PC-9 (cell line): ENCODE measurements at regions not wholly inside any gene's neighbourhood (a gene's known extent, or its start where the extent isn't known, plus 50 kb on each side); places are given as distances from the start of the nearest gene placed in this dataset.

Experiments used
- BruUV-seq: library from RNA; stranded (reverse); fragments of 400-500 nt; replicated peaks from 2 replicates; lab custom pipeline; 2021; lab: Mats Ljungman, UMichigan
- CTCF ChIA-PET: fragments of 300-600 bp; sonication (Branson Sonifier 250); formaldehyde crosslinking; loops from one replicate; lab custom pipeline; 2022; ENCODE audit warnings: antibody characterized with exemption; lab: Charles Lee
- POLR2A ChIA-PET: fragments of 300-600 bp; sonication (Branson Sonifier 250); formaldehyde crosslinking; loops from one replicate; lab custom pipeline; 2022; ENCODE audit warnings: antibody characterized with exemption; ENCODE audit not compliant: unreplicated experiment; lab: Charles Lee
- DNase-seq, 2 experiments: peaks; one replicate each; pipeline versions ENCODE4 v3.0.0 to v3.0.0-alpha.2; 2015 to 2022; ENCODE audit warnings: mixed read lengths in 1 of 2
- H2AFZ ChIP-seq: fragments of 200-600 bp; sonication (generic); 2 replicates; pipeline ENCODE4 v1.8.1; 2017; ENCODE audit warnings: antibody characterized with exemption
- H3F3A ChIP-seq: fragments of 200-600 bp; sonication (generic); 2 replicates; pipeline ENCODE4 v1.8.1; 2017; ENCODE audit warnings: antibody characterized with exemption, mild to moderate bottlenecking, low read depth; ENCODE audit not compliant: insufficient read depth
- H3K27ac ChIP-seq: fragments of 200-600 bp; sonication (generic); 2 replicates; pipeline ENCODE4 v1.6.1; 2016; ENCODE audit warnings: mixed run types
- H3K27me3 ChIP-seq: fragments of 200-600 bp; sonication (generic); 2 replicates; pipeline ENCODE4 v1.6.1; 2016; ENCODE audit warnings: low read depth, mixed run types; ENCODE audit not compliant: insufficient read depth
- H3K36me3 ChIP-seq: fragments of 200-600 bp; sonication (generic); 2 replicates; pipeline ENCODE4 v1.6.1; 2016; ENCODE audit warnings: low read depth, mixed run types
- H3K4me1 ChIP-seq: fragments of 200-600 bp; sonication (generic); replicated peaks from 2 replicates; pipeline ENCODE4 v1.6.1; 2016; ENCODE audit warnings: mixed run types; ENCODE audit not compliant: insufficient read depth
- H3K4me2 ChIP-seq: fragments of 200-600 bp; sonication (generic); 2 replicates; pipeline ENCODE4 v1.6.1; 2017; ENCODE audit warnings: mixed run types
- H3K4me3 ChIP-seq: fragments of 200-600 bp; sonication (generic); 2 replicates; pipeline ENCODE4 v1.6.1; 2016; ENCODE audit warnings: mixed run types
- H3K79me2 ChIP-seq: fragments of 200-600 bp; sonication (generic); 2 replicates; pipeline ENCODE4 v1.6.1; 2017; ENCODE audit warnings: low read depth, mixed run types
- H3K9me2 ChIP-seq: fragments of 200-600 bp; sonication (generic); 2 replicates; pipeline ENCODE4 v1.8.1; 2017; ENCODE audit warnings: mild to moderate bottlenecking; ENCODE audit not compliant: insufficient read depth
- H3K9me3 ChIP-seq: fragments of 200-600 bp; sonication (generic); 2 replicates; pipeline ENCODE4 v1.8.1; 2016; ENCODE audit warnings: low read depth; ENCODE audit not compliant: insufficient read depth
- H4K20me1 ChIP-seq: fragments of 200-600 bp; sonication (generic); 2 replicates; pipeline ENCODE4 v1.8.1; 2017; ENCODE audit not compliant: insufficient read depth
- EZH2 ChIP-seq: fragments of 200-600 bp; sonication (generic); IDR thresholded peaks from 2 replicates; pipeline ENCODE4 v1.8.0; 2017; ENCODE audit warnings: antibody characterized with exemption, low read depth
- intact Hi-C: fragments of 100-400 bp; cut with micrococcal nuclease; formaldehyde crosslinking; loops from one replicate; pipeline ENCODE4 v1.10.0; 2022; ENCODE audit not compliant: unreplicated experiment
- TF ChIP-seq, protein P1 (sequence below): fragments of 200-600 bp; sonication (generic); conservative IDR thresholded peaks from 2 replicates; pipeline ENCODE4 v1.6.1; 2017; ENCODE audit warnings: mixed run types, antibody characterized with exemption, mild to moderate bottlenecking, moderate library complexity

DNA sequence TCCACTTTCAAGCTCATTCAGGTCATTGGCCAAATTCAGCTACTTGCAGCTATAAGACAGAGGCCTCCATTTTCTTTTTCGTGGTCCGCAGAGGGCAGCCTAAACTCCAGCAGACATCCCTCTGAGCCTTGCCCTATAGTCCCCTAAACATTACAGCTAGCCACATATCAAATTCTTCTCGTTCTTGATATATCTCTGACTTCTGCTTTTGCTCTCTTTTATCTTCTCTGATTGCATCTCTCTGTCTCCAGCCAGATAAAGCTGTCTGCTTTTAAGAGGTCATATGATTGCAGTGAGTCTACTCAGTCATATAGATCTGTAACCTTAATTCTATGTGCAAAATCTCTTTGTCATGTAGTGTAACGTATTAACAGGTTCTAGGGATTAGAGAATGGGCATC is 358.4 kb upstream of the RGS17 start:
- intact Hi-C loops: no loop called here
- H3K79me2 ChIP-seq: no peaks in the 10 kb centered on the region
- no peaks in the 10 kb centered on the region for H3K4me1 ChIP-seq
- H3K4me2 ChIP-seq: no peak overlapping the region
- DNase-seq: no peak
- no peak overlapping the region for H3K4me3 ChIP-seq
- CTCF ChIA-PET: no interaction called here
- H3K9me2 ChIP-seq: no peaks in the 10 kb centered on the region
- no TSS peak for BruUV-seq
- no peak for TF ChIP-seq EZH2
- TF ChIP-seq, protein P1, sequence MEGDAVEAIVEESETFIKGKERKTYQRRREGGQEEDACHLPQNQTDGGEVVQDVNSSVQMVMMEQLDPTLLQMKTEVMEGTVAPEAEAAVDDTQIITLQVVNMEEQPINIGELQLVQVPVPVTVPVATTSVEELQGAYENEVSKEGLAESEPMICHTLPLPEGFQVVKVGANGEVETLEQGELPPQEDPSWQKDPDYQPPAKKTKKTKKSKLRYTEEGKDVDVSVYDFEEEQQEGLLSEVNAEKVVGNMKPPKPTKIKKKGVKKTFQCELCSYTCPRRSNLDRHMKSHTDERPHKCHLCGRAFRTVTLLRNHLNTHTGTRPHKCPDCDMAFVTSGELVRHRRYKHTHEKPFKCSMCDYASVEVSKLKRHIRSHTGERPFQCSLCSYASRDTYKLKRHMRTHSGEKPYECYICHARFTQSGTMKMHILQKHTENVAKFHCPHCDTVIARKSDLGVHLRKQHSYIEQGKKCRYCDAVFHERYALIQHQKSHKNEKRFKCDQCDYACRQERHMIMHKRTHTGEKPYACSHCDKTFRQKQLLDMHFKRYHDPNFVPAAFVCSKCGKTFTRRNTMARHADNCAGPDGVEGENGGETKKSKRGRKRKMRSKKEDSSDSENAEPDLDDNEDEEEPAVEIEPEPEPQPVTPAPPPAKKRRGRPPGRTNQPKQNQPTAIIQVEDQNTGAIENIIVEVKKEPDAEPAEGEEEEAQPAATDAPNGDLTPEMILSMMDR: no peak
- H3K27me3 ChIP-seq: no peaks in the 10 kb centered on the region
- H3F3A ChIP-seq: no peaks in the 10 kb centered on the region
- POLR2A ChIA-PET: no interaction called here
- H3K9me3 ChIP-seq: no peaks in the 10 kb centered on the region
- no peaks in the 10 kb centered on the region for H3K36me3 ChIP-seq
- H3K27ac ChIP-seq: no peak overlapping the region
- H2AFZ ChIP-seq: no peak overlapping the region
- H4K20me1 ChIP-seq: no peaks in the 10 kb centered on the region

DNA sequence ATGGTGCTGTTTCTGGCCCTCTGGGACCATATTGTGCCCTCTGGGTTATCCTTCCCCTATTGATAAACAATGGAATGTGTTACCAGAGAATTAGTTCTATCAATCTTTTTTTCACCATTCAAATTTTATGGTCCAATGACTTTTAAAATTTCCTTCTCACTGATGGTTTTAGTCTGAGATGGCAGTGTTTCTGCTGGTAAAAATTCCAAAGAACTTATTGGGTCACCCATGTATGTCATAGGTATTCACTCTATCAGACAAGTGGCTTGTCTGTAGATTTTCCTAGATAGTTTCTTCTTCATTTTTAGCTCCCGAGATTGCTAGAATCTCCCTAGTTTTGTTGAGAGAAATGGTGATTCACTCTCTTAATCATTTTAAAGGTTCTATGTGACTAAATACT is 357.2 kb upstream of the RGS17 start:
- Histone ChIP-seq H3K79me2 (no peaks in the 10 kb centered on the region), H3K4me1 (no peaks in the 10 kb centered on the region), H3K9me2 (no peaks in the 10 kb centered on the region), H2AFZ (no peak overlapping the region), H3K4me3 (no peak overlapping the region), H3K4me2 (no peak overlapping the region), H4K20me1 (no peaks in the 10 kb centered on the region), H3K36me3 (no peaks in the 10 kb centered on the region), H3K27ac (no peak overlapping the region), H3F3A (no peaks in the 10 kb centered on the region), H3K9me3 (no peaks in the 10 kb centered on the region), H3K27me3 (no peaks in the 10 kb centered on the region)
- intact Hi-C loops: no loop called here
- POLR2A ChIA-PET: no interaction called here
- TF ChIP-seq, protein P1: no peak
- TF ChIP-seq EZH2: no peak
- no TSS peak for BruUV-seq
- DNase-seq: no peak
- CTCF ChIA-PET: no interaction called here

DNA sequence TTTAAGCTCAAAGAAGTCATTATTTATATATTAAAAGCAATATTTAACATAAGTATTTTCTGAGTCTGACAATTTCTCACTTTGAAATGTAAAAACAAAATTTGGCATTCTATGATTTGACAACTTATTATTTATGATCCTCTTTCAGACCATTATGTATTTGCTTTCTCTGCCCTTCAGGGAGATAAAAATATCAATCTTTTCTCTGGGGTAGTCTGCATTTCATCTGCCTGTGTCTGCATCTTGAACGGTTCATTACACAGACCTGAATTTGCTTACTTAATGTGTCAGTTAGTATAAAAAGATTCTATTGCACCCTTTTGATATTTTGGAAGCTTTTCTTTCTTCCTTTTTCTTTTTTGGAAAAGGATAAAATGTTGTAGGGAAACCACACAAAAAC is 354.0 kb upstream of the RGS17 start:
- POLR2A ChIA-PET: no interaction called here
- no peak overlapping the region for H3K4me2 ChIP-seq
- BruUV-seq: no TSS peak
- H3K9me3 ChIP-seq: no peaks in the 10 kb centered on the region
- CTCF ChIA-PET: no interaction called here
- DNase-seq: no peak
- H3K27me3 ChIP-seq: no peaks in the 10 kb centered on the region
- no peaks in the 10 kb centered on the region for H3K36me3 ChIP-seq
- no peaks in the 10 kb centered on the region for H3K4me1 ChIP-seq
- H3K9me2 ChIP-seq: no peaks in the 10 kb centered on the region
- H3K79me2 ChIP-seq: no peaks in the 10 kb centered on the region
- no peak overlapping the region for H3K27ac ChIP-seq
- no peak overlapping the region for H3K4me3 ChIP-seq
- TF ChIP-seq, protein P1: no peak
- TF ChIP-seq EZH2: no peak
- H4K20me1 ChIP-seq: no peaks in the 10 kb centered on the region
- H3F3A ChIP-seq: no peaks in the 10 kb centered on the region
- intact Hi-C loops: no loop called here
- H2AFZ ChIP-seq: no peak overlapping the region
